Inflammatory macrophage (primary cell): ENCODE measurements at regions not wholly inside any gene's neighbourhood (a gene's known extent, or its start where the extent isn't known, plus 50 kb on each side); places are given as distances from the start of the nearest gene placed in this dataset.

Experiments
- DNase-seq, 2 donors: peaks; one replicate each; pipeline ENCODE4 v3.0.0-alpha.2; 2020 to 2022

- DNase-seq, result no peak
These were observed 1169.3 kb upstream of the DDX18 start for GRCh38 chr2:116645155-116645554.

GRCh38 chr2:116668691-116669090, 1145.8 kb upstream of the DDX18 start:
- DNase-seq, result no peak

GRCh38 chr2:116669782-116670181, 1144.7 kb upstream of the DDX18 start:
- no peak for DNase-seq

GRCh38 chr2:116674188-116674587, 1140.3 kb upstream of the DDX18 start:
- no peak for DNase-seq

- no peak for DNase-seq
These were observed 1137.7 kb upstream of the DDX18 start for GRCh38 chr2:116676776-116677175.

GRCh38 chr2:116680256-116680936, 1134.1 kb upstream of the DDX18 start:
- no peak for DNase-seq

- DNase-seq, result no peak
These were observed 1127.1 kb upstream of the DDX18 start for GRCh38 chr2:116687371-116687770.

- no peak for DNase-seq
These were observed 1121.5 kb upstream of the DDX18 start for GRCh38 chr2:116692988-116693387.

- DNase-seq, result no peak
These were observed 1118.3 kb upstream of the DDX18 start for GRCh38 chr2:116696223-116696622.

- DNase-seq, result no peak
These were observed 1117.6 kb upstream of the DDX18 start for GRCh38 chr2:116696903-116697302.

- DNase-seq, result no peak
These were observed 1108.1 kb upstream of the DDX18 start for GRCh38 chr2:116706396-116706795.

GRCh38 chr2:116716038-116716437, 1098.5 kb upstream of the DDX18 start:
- no peak for DNase-seq

- DNase-seq, result no peak
These were observed 1098.0 kb upstream of the DDX18 start for GRCh38 chr2:116716444-116716843.

GRCh38 chr2:116717832-116718231, 1096.7 kb upstream of the DDX18 start:
- DNase-seq, result no peak

GRCh38 chr2:116718451-116718850, 1096.0 kb upstream of the DDX18 start:
- DNase-seq, result no peak

- DNase-seq, result no peak
These were observed 1094.7 kb upstream of the DDX18 start for GRCh38 chr2:116719836-116720235.

GRCh38 chr2:116724550-116724949, 1089.9 kb upstream of the DDX18 start:
- DNase-seq, result no peak

- no peak for DNase-seq
These were observed 1082.2 kb upstream of the DDX18 start for GRCh38 chr2:116732322-116732721.

GRCh38 chr2:116733699-116734098, 1080.8 kb upstream of the DDX18 start:
- DNase-seq, result no peak

GRCh38 chr2:116737951-116738350, 1076.5 kb upstream of the DDX18 start:
- no peak for DNase-seq

GRCh38 chr2:116747103-116747502, 1067.4 kb upstream of the DDX18 start:
- DNase-seq, result no peak

- DNase-seq, result no peak
These were observed 1064.5 kb upstream of the DDX18 start for GRCh38 chr2:116749994-116750393.

GRCh38 chr2:116754381-116755101, 1060.0 kb upstream of the DDX18 start:
- no peak for DNase-seq

- DNase-seq, result no peak
These were observed 1052.6 kb upstream of the DDX18 start for GRCh38 chr2:116761864-116762263.
